DOHH2 (cell line): ENCODE measurements at regions not wholly inside any gene's neighbourhood (a gene's known extent, or its start where the extent isn't known, plus 50 kb on each side); places are given as distances from the start of the nearest gene placed in this dataset.

ENCODE experiments used
- EZH2phosphoT487 ChIP-seq: fragments of 200-600 bp; sonication (generic); IDR thresholded peaks from 2 replicates; pipeline ENCODE4 v1.6.1; 2017; ENCODE audit warnings: borderline replicate concordance, mild to moderate bottlenecking, antibody characterized with exemption, low read length, moderate library complexity, mixed read lengths
- TF ChIP-seq, protein P1 (sequence below): fragments of 200-600 bp; sonication (generic); IDR thresholded peaks from one replicate; pipeline ENCODE4 v1.5.1; 2014; ENCODE audit warnings: antibody characterized with exemption, mild to moderate bottlenecking, low read depth, low read length; ENCODE audit not compliant: poor library complexity, severe bottlenecking

DNA sequence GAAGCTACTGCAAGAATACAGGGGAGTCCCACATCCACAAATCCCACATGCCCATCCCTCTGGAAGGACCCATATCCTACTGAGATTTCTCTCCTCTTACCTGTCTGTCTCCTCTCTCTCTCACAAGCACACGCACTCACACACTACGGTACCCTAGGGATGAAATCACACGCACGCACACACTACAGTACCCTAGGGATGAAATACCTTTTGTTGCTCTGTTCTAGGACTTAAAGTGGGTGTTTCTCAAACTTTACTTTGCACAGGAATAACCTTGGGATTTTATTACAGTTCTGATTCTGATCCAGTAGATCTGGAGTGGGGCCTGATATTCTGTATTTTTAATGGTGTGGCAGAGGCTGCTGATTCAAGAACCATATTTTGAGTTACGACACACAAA, 622.2 kb upstream of the ZNF385D start:
- TF ChIP-seq, protein P1, sequence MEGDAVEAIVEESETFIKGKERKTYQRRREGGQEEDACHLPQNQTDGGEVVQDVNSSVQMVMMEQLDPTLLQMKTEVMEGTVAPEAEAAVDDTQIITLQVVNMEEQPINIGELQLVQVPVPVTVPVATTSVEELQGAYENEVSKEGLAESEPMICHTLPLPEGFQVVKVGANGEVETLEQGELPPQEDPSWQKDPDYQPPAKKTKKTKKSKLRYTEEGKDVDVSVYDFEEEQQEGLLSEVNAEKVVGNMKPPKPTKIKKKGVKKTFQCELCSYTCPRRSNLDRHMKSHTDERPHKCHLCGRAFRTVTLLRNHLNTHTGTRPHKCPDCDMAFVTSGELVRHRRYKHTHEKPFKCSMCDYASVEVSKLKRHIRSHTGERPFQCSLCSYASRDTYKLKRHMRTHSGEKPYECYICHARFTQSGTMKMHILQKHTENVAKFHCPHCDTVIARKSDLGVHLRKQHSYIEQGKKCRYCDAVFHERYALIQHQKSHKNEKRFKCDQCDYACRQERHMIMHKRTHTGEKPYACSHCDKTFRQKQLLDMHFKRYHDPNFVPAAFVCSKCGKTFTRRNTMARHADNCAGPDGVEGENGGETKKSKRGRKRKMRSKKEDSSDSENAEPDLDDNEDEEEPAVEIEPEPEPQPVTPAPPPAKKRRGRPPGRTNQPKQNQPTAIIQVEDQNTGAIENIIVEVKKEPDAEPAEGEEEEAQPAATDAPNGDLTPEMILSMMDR = no peak
- no peak for TF ChIP-seq EZH2phosphoT487
